Peyer's patch (tissue), 4 donors: ENCODE measurements at regions not wholly inside any gene's neighbourhood (a gene's known extent, or its start where the extent isn't known, plus 50 kb on each side); places are given as distances from the start of the nearest gene placed in this dataset.

Experiments used
- DNase-seq, 3 donors: peaks; one replicate each; pipeline ENCODE4 v3.0.0-alpha.2; 2017 to 2019
- H3K27ac ChIP-seq, 4 donors: fragments of 200-600 bp; sonication (generic); one replicate each; pipeline ENCODE4 v1.5.1; 2016 to 2019
- H3K27me3 ChIP-seq, 2 donors: fragments of 200-600 bp; sonication (generic); one replicate each; pipeline ENCODE4 v1.5.1; 2019
- H3K36me3 ChIP-seq, 3 donors: fragments of 200-600 bp; sonication (generic); one replicate each; pipeline ENCODE4 v1.5.1; 2016 to 2019
- H3K4me1 ChIP-seq, 4 donors: fragments of 200-600 bp; sonication (generic); one replicate each; pipeline ENCODE4 v1.5.1; 2016 to 2019
- H3K4me3 ChIP-seq, 4 donors: fragments of 200-600 bp; sonication (generic); 1 replicate in 3 of 4; 2 replicates in 1 of 4; pipeline ENCODE4 v1.5.1; 2016 to 2019; ENCODE audit warnings: mild to moderate bottlenecking in 1 of 4
- H3K9me3 ChIP-seq, 4 donors: fragments of 200-600 bp; sonication (generic); one replicate each; pipeline ENCODE4 v1.5.1; 2016 to 2019; ENCODE audit warnings: mild to moderate bottlenecking in 1 of 4
- CTCF ChIP-seq, 6 experiments: fragments of 450-650 bp in 4 of 6; fragments of 200-600 bp in 2 of 6; sonication (generic) in 1 of 6; IDR thresholded peaks; one replicate each; pipeline ENCODE4 v1.5.1; 2017 to 2019; ENCODE audit warnings: antibody characterized with exemption in 6 of 6, mild to moderate bottlenecking in 3 of 6, moderate library complexity in 1 of 6
- POLR2A ChIP-seq, 2 donors: fragments of 450-650 bp; IDR thresholded peaks; one replicate each; pipeline ENCODE4 v1.5.1; 2017; ENCODE audit warnings: antibody characterized with exemption in 2 of 2, mild to moderate bottlenecking in 2 of 2, moderate library complexity in 2 of 2

DNA sequence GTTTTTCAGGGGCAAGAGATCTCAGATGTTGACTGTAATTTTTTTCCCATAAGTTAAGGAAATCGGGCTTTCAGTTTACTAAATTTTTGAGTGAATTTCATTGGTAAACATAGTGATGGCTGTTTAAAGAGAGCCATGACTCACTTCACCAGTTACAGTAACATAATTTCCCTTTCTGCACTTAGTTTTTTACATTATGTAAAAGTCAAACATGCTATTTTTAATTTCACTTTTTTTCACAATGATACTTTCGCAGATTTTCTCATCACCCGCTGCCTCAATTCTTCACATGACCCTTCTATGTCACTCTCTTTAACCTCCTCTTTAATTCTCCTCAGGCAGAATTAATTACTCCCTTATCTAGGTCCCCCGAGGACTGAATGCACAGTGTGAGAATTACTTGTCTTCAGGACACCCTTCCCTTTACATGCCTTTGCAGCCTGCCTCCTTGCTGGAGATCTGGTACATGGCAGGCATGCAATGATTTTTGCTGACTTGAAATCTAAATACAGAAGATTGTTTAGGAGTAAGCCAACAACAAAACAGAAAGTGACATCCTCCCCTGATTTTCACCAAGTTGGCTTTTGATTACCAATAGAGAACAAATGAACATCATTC lies 217.5 kb upstream of the S1PR3 start:
- Histone ChIP-seq H3K4me3 (no peak overlapping the region), H3K36me3 (no peaks in the 10 kb centered on the region), H3K9me3 (no peaks in the 10 kb centered on the region), H3K27me3 (no peaks in the 10 kb centered on the region), H3K27ac (no peak overlapping the region), H3K4me1 (peaks cover 0 to 14% (median 0%) of the 10 kb centered on the region in 4 donors)
- no peak for DNase-seq
- no peak for TF ChIP-seq POLR2A (IDR thresholded peaks at IDR 0.05)
- TF ChIP-seq CTCF (IDR thresholded peaks at IDR 0.05): no peak

DNA sequence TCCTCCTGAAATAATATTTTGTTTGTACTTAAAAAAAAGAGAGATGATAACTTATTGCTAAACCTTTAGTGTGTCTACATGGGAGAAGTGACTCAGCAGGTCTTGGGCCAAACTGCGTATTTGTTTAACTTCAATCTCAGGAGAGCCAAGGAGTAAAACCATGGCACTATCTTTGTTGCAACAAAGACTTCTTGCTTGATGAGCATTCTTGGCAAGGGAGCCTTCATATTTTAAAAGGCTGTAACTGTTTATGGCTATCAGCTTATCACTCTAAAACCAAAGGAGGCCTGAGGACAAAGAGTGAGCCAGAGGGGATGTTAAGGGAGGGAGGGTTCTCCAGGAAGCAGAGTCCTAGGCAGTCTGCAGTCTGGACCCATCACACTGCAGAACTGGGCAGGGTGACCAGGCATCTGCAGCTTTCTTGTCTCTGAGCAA lies 216.2 kb upstream of the S1PR3 start:
- TF ChIP-seq POLR2A (IDR thresholded peaks at IDR 0.05): no peak
- TF ChIP-seq CTCF (IDR thresholded peaks at IDR 0.05): no peak

DNA sequence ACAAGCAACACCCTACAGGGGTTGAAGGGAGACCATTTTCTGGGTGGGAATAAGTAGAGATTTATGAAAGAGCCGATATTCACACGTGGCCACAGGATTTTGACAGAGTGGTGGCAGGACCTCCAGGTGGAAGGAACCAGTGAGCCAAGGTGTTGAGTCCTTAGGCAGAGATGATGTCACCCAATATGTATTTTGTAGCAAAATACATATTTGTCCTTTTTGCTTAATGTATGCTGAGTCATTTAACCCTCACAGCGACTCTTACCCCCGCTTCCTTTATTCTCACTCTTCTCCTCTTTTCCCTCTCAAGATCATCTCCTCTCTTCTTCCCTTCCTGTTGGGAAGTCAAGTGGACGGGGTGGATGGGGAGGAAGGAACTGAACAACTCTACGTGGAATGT lies 215.7 kb upstream of the S1PR3 start:
- TF ChIP-seq CTCF (IDR thresholded peaks at IDR 0.05) (no peak), POLR2A (IDR thresholded peaks at IDR 0.05) (no peak)
- no peak for DNase-seq
- Histone ChIP-seq H3K27ac (no peak overlapping the region), H3K27me3 (no peaks in the 10 kb centered on the region), H3K4me3 (no peak overlapping the region), H3K4me1 (peaks cover 0 to 14% (median 0%) of the 10 kb centered on the region in 4 donors), H3K9me3 (no peaks in the 10 kb centered on the region), H3K36me3 (no peaks in the 10 kb centered on the region)

More for the DNA sequence above, 216.2 kb upstream of the S1PR3 start:
- Histone ChIP-seq H3K9me3 (no peaks in the 10 kb centered on the region), H3K27ac (peak overlapping the region in 2 of 4 donors; percentile 5 to 10), H3K36me3 (no peaks in the 10 kb centered on the region), H3K4me1 (peaks cover 0 to 14% (median 0%) of the 10 kb centered on the region in 4 donors), H3K27me3 (no peaks in the 10 kb centered on the region), H3K4me3 (no peak overlapping the region)
- peak in 1 of 3 donors; percentile 51 for DNase-seq

DNA sequence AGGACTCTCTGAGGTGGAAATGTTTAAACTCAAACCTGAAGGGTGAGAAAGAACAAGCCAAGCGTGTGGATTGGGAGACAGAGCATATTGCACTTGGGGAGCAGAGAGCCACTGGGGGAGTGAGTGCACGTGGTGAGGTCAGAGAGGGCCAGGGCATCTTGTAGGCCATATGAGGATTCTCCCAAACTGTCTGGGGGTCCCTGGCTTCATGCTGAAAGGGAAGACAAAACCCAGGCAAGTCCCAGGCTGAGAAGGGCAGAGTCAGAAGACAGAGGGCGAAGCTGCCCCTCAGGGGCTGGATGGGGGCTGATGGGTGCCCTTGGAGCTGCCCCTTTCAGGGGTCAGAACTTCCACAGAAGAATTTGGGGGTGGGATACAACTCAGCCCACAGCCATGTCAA lies 215.3 kb upstream of the S1PR3 start:
- Histone ChIP-seq H3K9me3 (no peaks in the 10 kb centered on the region), H3K36me3 (no peaks in the 10 kb centered on the region), H3K4me1 (peaks cover 0 to 14% (median 0%) of the 10 kb centered on the region in 4 donors), H3K4me3 (no peak overlapping the region), H3K27ac (no peak overlapping the region), H3K27me3 (no peaks in the 10 kb centered on the region)
- DNase-seq: no peak
- TF ChIP-seq CTCF (IDR thresholded peaks at IDR 0.05) (no peak), POLR2A (IDR thresholded peaks at IDR 0.05) (no peak)

GRCh38 chr9:88776717-88777497 lies 214.4 kb upstream of the S1PR3 start:
- Histone ChIP-seq H3K9me3 (no peaks in the 10 kb centered on the region), H3K4me1 (peaks cover 0 to 14% (median 0%) of the 10 kb centered on the region in 4 donors), H3K4me3 (no peak overlapping the region), H3K36me3 (no peaks in the 10 kb centered on the region), H3K27ac (no peak overlapping the region), H3K27me3 (no peaks in the 10 kb centered on the region)
- TF ChIP-seq POLR2A (IDR thresholded peaks at IDR 0.05) (no peak), CTCF (IDR thresholded peaks at IDR 0.05) (no peak)
- no peak for DNase-seq
